ENCODE measurements at regions not wholly inside any gene's neighbourhood (a gene's known extent, or its start where the extent isn't known, plus 50 kb on each side); places are given as distances from the start of the nearest gene placed in this dataset.

DNA sequence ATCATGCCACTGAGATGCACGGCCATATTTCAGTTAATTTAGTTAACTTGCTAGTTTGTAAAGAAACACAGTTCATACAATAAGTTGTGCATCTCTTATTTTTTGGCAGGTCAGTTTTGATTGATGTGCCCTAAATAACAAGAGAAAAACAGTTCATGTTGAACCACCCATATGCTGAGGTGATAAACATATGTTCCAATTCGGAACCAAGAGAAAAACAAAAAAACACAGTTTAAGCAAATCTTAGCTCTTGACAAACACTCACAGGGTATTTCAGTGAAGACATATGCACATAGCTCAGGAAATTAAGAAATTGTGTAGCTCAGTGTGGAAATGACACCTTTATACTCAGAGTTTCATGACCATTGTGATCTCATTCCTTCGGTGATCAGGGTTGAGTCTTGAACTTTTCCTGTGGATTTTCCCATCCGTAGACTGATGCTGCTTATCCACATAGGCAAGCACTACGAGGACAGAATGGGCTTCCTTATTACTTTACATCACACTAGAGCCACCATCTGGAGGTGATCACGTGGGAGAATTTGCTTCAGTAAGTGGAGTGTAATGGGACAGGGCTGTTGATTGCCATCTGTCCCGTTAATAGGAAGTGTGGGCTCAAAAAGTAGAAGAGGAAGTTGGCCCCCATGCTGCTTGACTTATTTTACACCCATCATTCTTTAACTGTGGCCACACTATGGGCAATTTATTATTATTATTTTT lies 773.0 kb downstream of the MTRR start:
- no peak for DNase-seq (ENCODE audit: low spot score)
- intact Hi-C loops (cut with DNase I): no loop called here

DNA sequence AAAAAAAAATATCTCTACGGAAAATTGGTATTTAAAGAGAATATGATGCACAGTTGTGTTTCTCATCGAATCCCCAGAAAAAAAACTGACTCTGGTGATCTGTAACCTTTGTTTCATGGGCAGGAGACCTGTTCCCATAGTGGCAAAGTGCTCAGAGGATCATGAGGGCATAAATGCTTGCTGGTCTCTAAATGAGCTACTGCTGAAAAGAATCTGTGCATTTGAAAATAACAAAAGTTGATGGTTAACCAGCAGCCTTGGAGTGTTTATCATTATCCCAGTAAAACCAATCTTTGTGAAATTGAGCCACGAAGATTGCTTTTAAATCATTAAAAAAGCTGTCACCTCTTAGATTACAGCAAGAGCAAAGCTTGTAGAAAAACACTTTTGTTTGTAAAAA lies 775.4 kb downstream of the MTRR start:
- intact Hi-C loops (cut with DNase I): no loop called here
- DNase-seq (ENCODE audit: low spot score): no peak

- DNase-seq (ENCODE audit: low spot score): no peak
- intact Hi-C loops (cut with DNase I): no loop called here
These were observed 778.2 kb downstream of the MTRR start for GRCh38 chr5:8647111-8647510.

GRCh38 chr5:8650186-8650585 lies 781.2 kb downstream of the MTRR start:
- no peak for DNase-seq (ENCODE audit: low spot score)
- intact Hi-C loops (cut with DNase I): no loop called here

GRCh38 chr5:8660133-8660893 lies 791.4 kb downstream of the MTRR start:
- DNase-seq (ENCODE audit: low spot score): no peak
- intact Hi-C loops (cut with DNase I): no loop called here

GRCh38 chr5:8663374-8663773 lies 794.4 kb downstream of the MTRR start:
- intact Hi-C loops (cut with DNase I): no loop called here
- no peak for DNase-seq (ENCODE audit: low spot score)

DNA sequence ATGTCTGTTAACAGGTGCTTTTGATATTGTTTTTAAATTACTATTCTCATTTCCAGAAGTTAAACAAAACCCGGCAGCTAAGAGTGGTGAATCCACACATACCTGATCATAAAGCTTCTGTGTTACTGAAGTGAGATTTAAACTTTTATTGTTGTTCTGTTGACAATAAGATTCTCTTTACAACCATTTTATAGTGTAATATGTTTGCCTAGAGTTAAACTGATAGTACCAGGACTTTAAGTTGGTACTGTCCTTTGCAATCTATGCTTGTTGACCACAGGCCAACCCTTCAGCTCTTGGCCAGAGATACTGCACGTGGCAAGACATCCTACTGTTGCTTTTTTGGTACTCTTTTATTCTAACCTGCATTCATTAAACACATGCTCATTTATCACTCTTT lies 806.2 kb downstream of the MTRR start:
- DNase-seq (ENCODE audit: low spot score): no peak
- intact Hi-C loops (cut with DNase I): no loop called here

- no peak for DNase-seq (ENCODE audit: low spot score)
- intact Hi-C loops (cut with DNase I): no loop called here
These were observed 807.7 kb downstream of the MTRR start for GRCh38 chr5:8676695-8677094.

DNA sequence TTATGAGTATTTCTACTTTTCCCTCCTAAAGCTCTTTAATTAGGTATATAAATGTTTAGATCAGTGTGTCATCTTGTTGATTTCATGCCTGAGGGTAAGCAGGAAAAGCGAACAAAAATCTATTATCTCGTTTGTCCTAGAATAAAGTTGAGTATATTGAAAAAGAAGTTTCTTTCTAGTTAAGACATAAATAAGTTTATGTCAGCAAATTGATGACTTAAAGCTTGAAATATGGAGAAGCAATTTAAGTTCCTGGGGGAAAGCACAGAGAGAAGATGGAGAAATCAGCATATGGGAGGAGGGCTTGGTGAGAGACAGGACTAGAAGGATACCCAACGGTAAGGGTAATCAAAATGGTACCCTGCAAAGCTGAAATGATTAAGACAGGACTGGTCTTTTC lies 813.4 kb downstream of the MTRR start:
- no peak for DNase-seq (ENCODE audit: low spot score)
- intact Hi-C loops (cut with DNase I): no loop called here

- intact Hi-C loops (cut with DNase I): no loop called here
- no peak for DNase-seq (ENCODE audit: low spot score)
These were observed 814.5 kb downstream of the MTRR start for GRCh38 chr5:8683496-8683895.

DNA sequence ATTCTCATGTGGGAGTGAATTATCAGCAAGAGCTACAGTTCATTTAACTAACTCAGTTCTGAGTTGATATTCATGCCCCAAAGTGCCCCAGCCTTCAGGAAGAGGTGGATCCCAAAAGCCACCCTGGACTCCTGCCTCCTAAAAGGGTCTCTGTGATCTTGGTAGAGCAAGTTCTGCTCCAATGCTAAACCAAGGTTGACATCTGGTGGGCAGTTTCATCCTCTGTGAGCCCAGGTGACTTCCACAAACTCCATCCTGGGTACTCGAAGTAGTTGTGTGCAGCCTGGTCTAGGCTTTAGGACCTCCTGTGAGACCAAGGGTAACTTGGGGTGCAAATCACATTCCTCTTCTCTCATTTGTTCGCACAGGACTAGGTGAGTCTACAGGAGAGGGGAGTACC lies 816.8 kb downstream of the MTRR start:
- intact Hi-C loops (cut with DNase I): no loop called here
- DNase-seq (ENCODE audit: low spot score): no peak

GRCh38 chr5:8686707-8687106 lies 817.8 kb downstream of the MTRR start:
- intact Hi-C loops (cut with DNase I): no loop called here
- no peak for DNase-seq (ENCODE audit: low spot score)

DNA sequence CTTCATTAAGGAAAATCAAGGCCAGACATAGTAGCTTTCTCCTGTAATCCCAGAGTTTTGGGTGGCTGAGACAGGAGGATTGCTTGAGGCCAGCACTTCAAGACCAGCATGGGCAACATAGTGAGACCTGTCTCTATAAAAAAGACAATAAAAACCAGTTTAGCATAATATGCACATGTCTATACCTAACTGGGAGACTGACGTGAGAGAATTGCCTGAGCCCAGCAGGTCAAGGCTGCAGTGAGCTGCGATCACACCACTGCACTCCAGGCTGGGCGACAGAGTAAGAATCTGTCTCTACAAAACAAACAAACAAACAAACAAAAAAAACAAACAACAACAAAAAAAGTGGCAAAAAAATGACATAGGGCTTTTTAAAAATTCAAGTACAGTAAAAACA lies 820.8 kb downstream of the MTRR start:
- intact Hi-C loops (cut with DNase I): no loop called here

DNA sequence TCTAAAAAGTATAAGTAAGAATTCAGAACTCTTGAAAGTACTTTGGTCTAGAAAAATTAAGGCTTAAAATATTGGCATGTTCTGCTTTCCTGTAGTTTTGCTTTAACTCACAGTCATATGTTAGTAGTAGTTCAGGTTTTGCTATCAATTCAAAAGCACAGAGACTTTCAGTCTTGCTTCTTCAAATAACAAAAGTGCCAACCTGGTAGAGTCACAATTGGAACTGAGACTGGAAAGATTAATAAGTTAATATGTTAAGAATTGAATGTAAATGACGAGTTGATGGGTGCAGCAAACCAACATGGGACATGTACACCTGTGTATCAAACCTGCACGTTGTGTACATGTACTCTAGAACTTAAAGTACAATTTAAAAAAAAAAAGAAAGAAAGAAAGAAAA lies 822.3 kb downstream of the MTRR start:
- intact Hi-C loops (cut with DNase I): no loop called here
- DNase-seq (ENCODE audit: low spot score): no peak

More for the DNA sequence above, 820.8 kb downstream of the MTRR start:
- DNase-seq (ENCODE audit: low spot score): no peak

DNA sequence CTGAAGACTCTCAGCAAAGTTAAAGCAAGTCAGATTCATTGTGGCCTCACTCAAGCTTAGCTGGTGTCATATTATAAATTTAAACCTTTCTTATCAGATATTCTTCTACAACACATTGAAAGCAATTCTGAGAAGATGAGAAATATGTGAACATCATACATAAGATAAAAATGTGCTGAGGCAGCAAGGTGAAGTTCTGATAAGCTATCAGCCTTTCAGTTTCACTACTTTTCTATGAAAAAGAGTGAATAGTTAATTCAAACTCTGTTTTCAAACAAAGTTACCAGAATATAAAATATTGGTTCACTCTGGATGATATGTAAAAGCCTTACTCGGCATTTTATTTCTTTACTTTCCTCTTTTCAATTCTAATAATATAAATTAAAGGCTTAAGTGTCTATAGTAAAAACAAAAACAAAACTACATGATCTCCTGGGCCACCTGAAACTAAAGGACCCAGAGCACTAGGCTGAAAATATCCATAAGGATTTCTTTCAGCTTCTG lies 824.4 kb downstream of the MTRR start:
- intact Hi-C loops (cut with DNase I): no loop called here
- no peak for DNase-seq (ENCODE audit: low spot score)

DNA sequence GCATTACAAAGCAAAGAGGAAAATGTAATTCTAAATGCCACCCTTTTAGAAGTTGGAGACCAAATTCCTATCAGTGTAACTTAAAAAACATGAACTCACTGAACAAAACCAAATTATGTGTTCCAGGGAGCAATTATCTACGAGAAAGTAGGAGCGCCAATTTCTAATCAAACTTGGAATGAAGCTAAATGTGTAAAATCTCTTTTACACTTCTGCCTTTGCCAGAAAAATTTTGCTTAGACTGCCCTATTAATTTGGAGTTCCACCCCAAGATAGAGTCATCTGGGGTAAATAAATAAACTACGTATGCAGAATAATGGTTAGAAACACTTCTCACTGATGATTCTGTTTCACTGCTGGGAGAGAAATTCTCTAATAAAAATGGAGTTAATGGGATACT lies 825.6 kb downstream of the MTRR start:
- no peak for DNase-seq (ENCODE audit: low spot score)
- intact Hi-C loops (cut with DNase I): no loop called here

- no peak for DNase-seq (ENCODE audit: low spot score)
- intact Hi-C loops (cut with DNase I): no loop called here
These were observed 827.2 kb downstream of the MTRR start for GRCh38 chr5:8695902-8696845.

DNA sequence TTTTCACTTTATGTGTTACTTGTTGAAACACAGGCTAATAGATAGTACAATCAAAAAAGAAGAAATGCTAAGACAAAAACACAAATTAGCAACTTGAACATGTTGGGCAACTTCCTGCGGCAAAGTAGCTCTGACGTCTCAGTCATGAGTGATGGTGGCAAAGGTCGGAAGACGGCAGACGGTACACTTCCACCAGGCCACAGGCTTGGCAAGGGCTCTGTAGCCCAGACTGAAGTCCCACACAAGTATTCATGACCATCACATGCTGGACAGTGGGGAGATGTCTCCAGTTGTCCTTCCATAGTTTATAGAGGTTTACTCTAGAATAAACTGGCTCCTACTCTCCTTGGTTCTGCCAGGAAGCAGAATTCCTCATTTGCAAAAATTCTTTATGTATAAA lies 831.3 kb downstream of the MTRR start:
- intact Hi-C loops (cut with DNase I): loop anchor here in 1 of 2 donors (2.0 kb wide), 1 partner anchor 19 kb away; no protein-coding TSS in a partner anchor
- DNase-seq (ENCODE audit: low spot score): no peak

- DNase-seq (ENCODE audit: low spot score): no peak
- intact Hi-C loops (cut with DNase I): loop anchor here in 1 of 2 donors (2.0 kb wide), 1 partner anchor 20 kb away; no protein-coding TSS in a partner anchor
These were observed 831.7 kb downstream of the MTRR start for GRCh38 chr5:8700671-8701070.

GRCh38 chr5:8701251-8701650 lies 832.3 kb downstream of the MTRR start:
- intact Hi-C loops (cut with DNase I): loop anchor here in 1 of 2 donors (2.0 kb wide), 1 partner anchor 20 kb away; no protein-coding TSS in a partner anchor
- no peak for DNase-seq (ENCODE audit: low spot score)

Measured in posterior vena cava (tissue), 2 donors.